ENCODE measurements at regions not wholly inside any gene's neighbourhood (a gene's known extent, or its start where the extent isn't known, plus 50 kb on each side); places are given as distances from the start of the nearest gene placed in this dataset.

DNA sequence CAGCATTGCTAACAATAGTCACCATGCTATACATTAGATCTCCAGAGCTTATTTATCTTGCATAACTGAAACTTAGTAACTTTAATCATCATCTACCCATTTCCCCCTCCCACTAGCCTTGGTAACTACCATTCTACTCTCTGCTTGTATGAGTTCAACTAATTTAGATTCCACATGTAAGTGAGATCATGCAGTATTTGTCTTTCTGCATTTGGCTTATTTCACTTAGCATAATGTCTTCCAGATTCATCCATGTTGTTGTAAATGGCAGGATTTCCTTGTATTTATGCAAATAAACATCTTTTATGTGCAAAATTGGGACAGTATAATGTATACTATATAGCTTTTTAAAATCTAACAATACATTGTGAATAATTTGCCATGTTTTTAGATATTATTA is 66.0 kb upstream of the ZBED5 start:
- Histone ChIP-seq H2BK15ac (ENCODE audit: low read length) (no peak overlapping the region), H3K79me2 (ENCODE audit: control insufficient read depth in 1 of 2, insufficient read depth in 2 of 2, low read length in 2 of 2) (no peaks in the 10 kb centered on the region), H2AK5ac (ENCODE audit: low read depth, low read length) (no peak overlapping the region), H4K8ac (ENCODE audit: extremely low read depth, insufficient read depth, low read length) (no peak overlapping the region), H3K14ac (ENCODE audit: insufficient read length) (no peak overlapping the region), H2BK120ac (replicated peaks; ENCODE audit: low read depth, low read length) (no peak overlapping the region), H2BK20ac (ENCODE audit: low read length) (no peak overlapping the region), H3K4me3 (ENCODE audit: extremely low read depth in 1 of 4, insufficient read depth in 2 of 4, low read depth in 3 of 4, low read length in 4 of 4) (no peak overlapping the region), H3K23me2 (ENCODE audit: low read depth, low read length) (no peaks in the 10 kb centered on the region), H3K9ac (replicated peaks in 1 of 4; ENCODE audit: extremely low read depth in 1 of 4, low read depth in 3 of 4, low read length in 3 of 4) (no peak overlapping the region), H2AFZ (ENCODE audit: low read length) (no peak overlapping the region), H3K4me1 (replicated peaks in 1 of 4; ENCODE audit: control insufficient read depth in 3 of 4, insufficient read depth in 4 of 4, low read length in 3 of 4) (peaks cover 0 to 5% (median 0%) of the 10 kb centered on the region in 4 experiments; a peak in 1 of 7 replicates), H4K91ac (replicated peaks; ENCODE audit: insufficient read length, low read length) (no peak overlapping the region), H3K27ac (ENCODE audit: low read depth, low read length) (no peak overlapping the region), H3K4ac (replicated peaks; ENCODE audit: insufficient read length, low read depth, low read length) (no peak overlapping the region), H4K20me1 (replicated peaks in 1 of 2; ENCODE audit: control insufficient read depth in 1 of 2, insufficient read depth in 2 of 2, low read length in 2 of 2) (no peaks in the 10 kb centered on the region), H3K36me3 (ENCODE audit: control insufficient read depth in 2 of 4, insufficient read depth in 4 of 4, low read length in 3 of 4) (no peaks in the 10 kb centered on the region), H2BK12ac (ENCODE audit: low read depth, low read length) (no peak overlapping the region), H3K56ac (replicated peaks; ENCODE audit: insufficient read length, low read depth, low read length) (no peak overlapping the region), H3K23ac (ENCODE audit: insufficient read length) (no peak overlapping the region), H3K4me2 (ENCODE audit: insufficient read depth in 1 of 2, low read depth in 2 of 2, low read length in 2 of 2) (no peak overlapping the region), H3K18ac (ENCODE audit: extremely low read depth, low read length) (no peak overlapping the region), H2BK5ac (ENCODE audit: low read depth, low read length) (no peak overlapping the region), H3K27me3 (replicated peaks in 1 of 4; ENCODE audit: control insufficient read depth in 3 of 4, extremely low read depth in 1 of 4, insufficient read depth in 3 of 4, low read length in 3 of 4) (no peaks in the 10 kb centered on the region; a peak in 1 of 7 replicates), H4K5ac (ENCODE audit: insufficient read length, low read depth, low read length) (no peak overlapping the region), H3K9me3 (ENCODE audit: insufficient read depth in 2 of 2, low read depth in 1 of 2, low read length in 1 of 2) (0 out of 4 replicates have a peak, but pooled peaks cover 0 to under 1% of the 10 kb centered on the region in 2 experiments), H3K79me1 (ENCODE audit: low read depth, low read length) (no peaks in the 10 kb centered on the region)
- POLR2A ChIA-PET (ENCODE audit: partially characterized antibody): interaction anchor here (0.6 to 4.4 kb wide), 4 partner anchors 12 to 167 kb away, joined by 3 to 59 read pairs (median 8); partner anchors contain the start of gene EIF4G2
- DNase-seq (ENCODE audit: low read depth in 1 of 2, low spot score in 2 of 2) (no peak), FAIRE-seq (no peak)
- CTCF ChIA-PET (ENCODE audit: partially characterized antibody): interaction anchor here (0.8 to 2.6 kb wide), 4 partner anchors 10 to 103 kb away, joined by 4 to 8 read pairs (median 5); no protein-coding TSS in a partner anchor
- no peak for TF ChIP-seq GTF2F1 (IDR thresholded peaks at IDR 0.05; ENCODE audit: borderline replicate concordance, low read depth, low read length)
- no peak for TF ChIP-seq FOSL1 (IDR thresholded peaks at IDR 0.05; ENCODE audit: insufficient read depth, low read depth, low read length)
- no peak for TF ChIP-seq TEAD4 (IDR thresholded peaks at IDR 0.05; ENCODE audit: low read depth, low read length)

Data from H1 (cell line).